ENCODE measurements at regions not wholly inside any gene's neighbourhood (a gene's known extent, or its start where the extent isn't known, plus 50 kb on each side); places are given as distances from the start of the nearest gene placed in this dataset.

GRCh38 chr5:148730270-148730669 is 75.9 kb upstream of the HTR4 start:
- no peak for TF ChIP-seq ZBTB25 (CRISPR knock-in tag; IDR thresholded peaks at IDR 0.05)
- TF ChIP-seq CTCF (CRISPR knock-in tag; IDR thresholded peaks at IDR 0.05) = no peak
- no peak for TF ChIP-seq ZNF639 (CRISPR knock-in tag; conservative IDR thresholded peaks at IDR 0.05)
- TF ChIP-seq PBX3 (CRISPR knock-in tag; IDR thresholded peaks at IDR 0.05; ENCODE audit: borderline replicate concordance) = no peak
- no peak for TF ChIP-seq FOXK2 (IDR thresholded peaks at IDR 0.05)
- TF ChIP-seq BRD4 (CRISPR knock-in tag; IDR thresholded peaks at IDR 0.05) = no peak
- TF ChIP-seq NBN (conservative IDR thresholded peaks at IDR 0.05) = no peak
- TF ChIP-seq ZNF615 (CRISPR knock-in tag; IDR thresholded peaks at IDR 0.05; ENCODE audit: borderline replicate concordance) = no peak
- TF ChIP-seq MBNL3 (CRISPR knock-in tag; conservative IDR thresholded peaks at IDR 0.05) = no peak
- no peak for TF ChIP-seq PRPF4 (IDR thresholded peaks at IDR 0.05; ENCODE audit: low read depth, low read length, poor library complexity, severe bottlenecking)
- no peak for TF ChIP-seq HES4 (CRISPR knock-in tag; IDR thresholded peaks at IDR 0.05; ENCODE audit: borderline replicate concordance)
- no peak for TF ChIP-seq TAF1 (CRISPR knock-in tag; IDR thresholded peaks at IDR 0.05)
- no peak for TF ChIP-seq ZNF362 (CRISPR knock-in tag; IDR thresholded peaks at IDR 0.05; ENCODE audit: borderline replicate concordance)

All from HepG2 (cell line).